Right lobe of liver (tissue), 6 donors: ENCODE measurements at regions not wholly inside any gene's neighbourhood (a gene's known extent, or its start where the extent isn't known, plus 50 kb on each side); places are given as distances from the start of the nearest gene placed in this dataset.
"Not testable (repeated sequence)": the region's sequence is repeated elsewhere in the genome, so short reads cannot be mapped to it uniquely, and the experiment has no call there.

Experiments used
- ATAC-seq, 4 donors: fragments of 200-7000 bp; cut with Tn5 transposase; one replicate each; pipeline ENCODE4 v1.9.1; 2020; ENCODE audit warnings: mild to moderate bottlenecking in 4 of 4, moderate library complexity in 4 of 4
- DNase-seq, 3 donors: peaks; one replicate each; pipeline ENCODE4 v3.0.0-alpha.2; 2020
- H3K27ac ChIP-seq, 3 donors: fragments of 200-600 bp; one replicate each; pipeline ENCODE4 v1.8.0; 2022
- H3K27me3 ChIP-seq, 2 donors: fragments of 200-600 bp; one replicate each; pipeline ENCODE4 v1.8.0; 2022
- H3K36me3 ChIP-seq, 4 donors: fragments of 200-600 bp; sonication (generic) in 1 of 4; one replicate each; pipeline versions ENCODE4 v1.5.1 to v1.8.0; 2017 to 2022; ENCODE audit warnings: control low read depth in 1 of 4
- H3K4me1 ChIP-seq, 4 donors: fragments of 200-600 bp; sonication (generic) in 1 of 4; one replicate each; pipeline versions ENCODE4 v1.5.1 to v1.8.0; 2017 to 2022; ENCODE audit warnings: control low read depth in 1 of 4
- H3K4me3 ChIP-seq, 3 donors: fragments of 200-600 bp; one replicate each; pipeline ENCODE4 v1.8.0; 2022
- H3K9me3 ChIP-seq, 4 donors: fragments of 200-600 bp; sonication (generic) in 1 of 4; one replicate each; pipeline versions ENCODE4 v1.5.1 to v1.8.0; 2017 to 2022; ENCODE audit warnings: control low read depth in 1 of 4
- CTCF ChIP-seq, 4 donors: fragments of 200-600 bp in 3 of 4; fragments of 450-650 bp in 1 of 4; IDR thresholded peaks; one replicate each; pipeline versions ENCODE4 v1.5.1 to v1.8.0; 2016 to 2022; ENCODE audit warnings: antibody characterized with exemption in 4 of 4, mild to moderate bottlenecking in 2 of 4
- POLR2A ChIP-seq: fragments of 450-650 bp; IDR thresholded peaks from one replicate; pipeline ENCODE4 v1.6.1; 2017; ENCODE audit warnings: antibody characterized with exemption, mild to moderate bottlenecking
- WGBS: methylation state at CpG from one replicate; pipeline ENCODE4 v1.1.6; 2018; ENCODE audit warnings: low coverage, low lambda C conversion rate; ENCODE audit not compliant: insufficient coverage; ENCODE audit errors: missing lambda C conversion rate; 5-methylcytosine and 5-hydroxymethylcytosine counted together
- intact Hi-C, 2 donors: fragments of 100-400 bp; cut with DNase I; formaldehyde crosslinking; loops; one replicate each; pipeline versions ENCODE4 v1.11.2 to v1.14.1; 2022
- donor health status: DM: no; HTN: yes; CAD: no.
- donor health status: DM: no; HTN: no; CAD: no.
- donor health status: DM: no; HTN: no; CAD: no.
- donor health status: DM: no; HTN: yes; CAD: no.
- donor health status: DM: no; HTN: yes; CAD: no.

GRCh38 chr2:122707224-122707824, 951.9 kb downstream of the TSN start:
- Histone ChIP-seq H3K4me3 (no peak overlapping the region), H3K27me3 (no peaks in the 10 kb centered on the region), H3K4me1 (peaks cover 0 to 39% (median 13%) of the 10 kb centered on the region in 4 donors), H3K36me3 (no peaks in the 10 kb centered on the region), H3K27ac (peak overlapping the region; percentile 92 to 95 (median 92)), H3K9me3 (no peaks in the 10 kb centered on the region)
- DNase-seq (no peak), ATAC-seq (peak; percentile 53 to 74 (median 60))
- intact Hi-C loops = no loop called here
- TF ChIP-seq POLR2A (no peak), CTCF (IDR thresholded peaks at IDR 0.05) (no peak)
- 47% methylated on average over 1 of the region's 1 CpG for WGBS

- Histone ChIP-seq H3K4me3 (no peak overlapping the region), H3K4me1 (peaks cover 0 to 39% (median 13%) of the 10 kb centered on the region in 4 donors), H3K27me3 (no peaks in the 10 kb centered on the region), H3K36me3 (no peaks in the 10 kb centered on the region), H3K9me3 (no peaks in the 10 kb centered on the region), H3K27ac (peak overlapping the region in 2 of 3 donors; percentile 34 to 77)
- intact Hi-C loops = no loop called here
- 38% methylated on average over 6 of the region's 6 CpGs for WGBS
- TF ChIP-seq POLR2A (no peak), CTCF (IDR thresholded peaks at IDR 0.05) (peak in 1 of 4 donors; percentile 5)
- ATAC-seq (peak; percentile 68 to 90 (median 81)), DNase-seq (peak; percentile 70 to 90 (median 76))
These were observed 954.6 kb downstream of the TSN start for GRCh38 chr2:122710049-122710448.

- intact Hi-C loops = no loop called here
These were observed 958.3 kb downstream of the TSN start for GRCh38 chr2:122713800-122714199.

GRCh38 chr2:122720822-122721221, 965.4 kb downstream of the TSN start:
- DNase-seq, H3K27ac ChIP-seq, H3K27me3 ChIP-seq, intact Hi-C loops, H3K4me1 ChIP-seq, ATAC-seq, H3K36me3 ChIP-seq, H3K4me3 ChIP-seq, H3K9me3 ChIP-seq: not testable (repeated sequence)
- WGBS = 91% methylated on average over 4 of the region's 4 CpGs

More at GRCh38 chr2:122713800-122714199, 958.3 kb downstream of the TSN start:
- Histone ChIP-seq H3K27me3 (no peaks in the 10 kb centered on the region), H3K27ac (no peak overlapping the region), H3K36me3 (no peaks in the 10 kb centered on the region), H3K9me3 (no peaks in the 10 kb centered on the region), H3K4me3 (no peak overlapping the region), H3K4me1 (peaks cover 0 to 11% (median 0%) of the 10 kb centered on the region in 4 donors)
- DNase-seq (no peak), ATAC-seq (no peak)
- 64% methylated on average over 2 of the region's 2 CpGs for WGBS
- TF ChIP-seq POLR2A = no peak
- no peak for TF ChIP-seq CTCF (IDR thresholded peaks at IDR 0.05)

GRCh38 chr2:122734766-122735424, 979.4 kb downstream of the TSN start:
- H3K36me3 ChIP-seq = no peaks in the 10 kb centered on the region
- no peak overlapping the region for H3K27ac ChIP-seq
- intact Hi-C loops = no loop called here
- ATAC-seq (no peak), DNase-seq (no peak)
- TF ChIP-seq POLR2A (no peak), CTCF (IDR thresholded peaks at IDR 0.05) (no peak)
- H3K4me3 ChIP-seq = no peak overlapping the region
- H3K4me1 ChIP-seq = no peaks in the 10 kb centered on the region
- no peaks in the 10 kb centered on the region for H3K9me3 ChIP-seq
- no peaks in the 10 kb centered on the region for H3K27me3 ChIP-seq
- 53% methylated on average over 4 of the region's 4 CpGs for WGBS
